ENCODE measurements at regions not wholly inside any gene's neighbourhood (a gene's known extent, or its start where the extent isn't known, plus 50 kb on each side); places are given as distances from the start of the nearest gene placed in this dataset.

- Histone ChIP-seq H3F3A (ENCODE audit: insufficient read depth) (no peaks in the 10 kb centered on the region), H3K9ac (ENCODE audit: low read length) (no peak overlapping the region), H3K9me2 (replicated peaks; ENCODE audit: insufficient read depth, low read length) (no peaks in the 10 kb centered on the region), H3K4me3 (ENCODE audit: insufficient read depth, low read length, poor library complexity, severe bottlenecking) (no peak overlapping the region), H3K9me3 (ENCODE audit: insufficient read depth, low read length) (0 out of 2 replicates have a peak, but pooled peaks cover 4% of the 10 kb centered on the region), H3K79me2 (ENCODE audit: insufficient read depth, low read length) (no peaks in the 10 kb centered on the region), H2AFZ (ENCODE audit: low read depth, low read length, severe bottlenecking) (no peak overlapping the region), H3K36me3 (ENCODE audit: low read length) (no peaks in the 10 kb centered on the region), H3K4me2 (ENCODE audit: low read depth, low read length, poor library complexity, severe bottlenecking) (no peak overlapping the region), H3K27me3 (ENCODE audit: low read length) (no peaks in the 10 kb centered on the region), H4K20me1 (ENCODE audit: low read depth, low read length) (no peaks in the 10 kb centered on the region), H3K27ac (ENCODE audit: low read depth, low read length) (no peak overlapping the region)
- TF ChIP-seq EZH2phosphoT487 (conservative IDR thresholded peaks at IDR 0.05; ENCODE audit: low read length), result no peak
- TF ChIP-seq, protein P1, sequence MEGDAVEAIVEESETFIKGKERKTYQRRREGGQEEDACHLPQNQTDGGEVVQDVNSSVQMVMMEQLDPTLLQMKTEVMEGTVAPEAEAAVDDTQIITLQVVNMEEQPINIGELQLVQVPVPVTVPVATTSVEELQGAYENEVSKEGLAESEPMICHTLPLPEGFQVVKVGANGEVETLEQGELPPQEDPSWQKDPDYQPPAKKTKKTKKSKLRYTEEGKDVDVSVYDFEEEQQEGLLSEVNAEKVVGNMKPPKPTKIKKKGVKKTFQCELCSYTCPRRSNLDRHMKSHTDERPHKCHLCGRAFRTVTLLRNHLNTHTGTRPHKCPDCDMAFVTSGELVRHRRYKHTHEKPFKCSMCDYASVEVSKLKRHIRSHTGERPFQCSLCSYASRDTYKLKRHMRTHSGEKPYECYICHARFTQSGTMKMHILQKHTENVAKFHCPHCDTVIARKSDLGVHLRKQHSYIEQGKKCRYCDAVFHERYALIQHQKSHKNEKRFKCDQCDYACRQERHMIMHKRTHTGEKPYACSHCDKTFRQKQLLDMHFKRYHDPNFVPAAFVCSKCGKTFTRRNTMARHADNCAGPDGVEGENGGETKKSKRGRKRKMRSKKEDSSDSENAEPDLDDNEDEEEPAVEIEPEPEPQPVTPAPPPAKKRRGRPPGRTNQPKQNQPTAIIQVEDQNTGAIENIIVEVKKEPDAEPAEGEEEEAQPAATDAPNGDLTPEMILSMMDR (IDR thresholded peaks at IDR 0.05; ENCODE audit: insufficient read depth, low read length, poor library complexity, severe bottlenecking), result no peak
Observed at GRCh38 chr20:57920971-57921370, 211.2 kb upstream of the PMEPA1 start.

DNA sequence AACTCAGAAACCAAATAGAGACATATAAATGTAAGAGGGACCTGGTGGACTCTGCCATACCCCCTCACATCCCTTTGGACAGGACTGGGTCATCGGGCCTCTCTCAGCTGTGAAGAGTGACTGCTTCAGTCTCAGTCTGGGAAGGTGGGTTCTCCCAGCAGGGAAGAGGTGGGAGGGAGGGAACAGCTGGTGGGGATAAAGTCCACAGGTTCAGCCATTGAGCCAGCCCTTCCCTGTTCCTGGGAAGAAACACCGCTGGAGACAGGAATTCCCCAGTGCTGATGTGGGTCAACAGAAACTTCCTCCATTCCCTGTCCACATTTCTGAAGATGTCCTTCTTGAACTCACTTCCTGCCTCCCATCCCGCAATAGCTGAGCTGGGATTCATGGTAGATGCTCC lies 209.2 kb upstream of the PMEPA1 start:
- TF ChIP-seq EZH2phosphoT487 (conservative IDR thresholded peaks at IDR 0.05; ENCODE audit: low read length), result no peak
- TF ChIP-seq, protein P1 (IDR thresholded peaks at IDR 0.05; ENCODE audit: insufficient read depth, low read length, poor library complexity, severe bottlenecking), result no peak
- H4K20me1 ChIP-seq (ENCODE audit: low read depth, low read length), result no peaks in the 10 kb centered on the region
- H3K27me3 ChIP-seq (ENCODE audit: low read length), result no peaks in the 10 kb centered on the region
- no peak overlapping the region for H3K4me2 ChIP-seq (ENCODE audit: low read depth, low read length, poor library complexity, severe bottlenecking)
- H3K4me3 ChIP-seq (ENCODE audit: insufficient read depth, low read length, poor library complexity, severe bottlenecking), result no peak overlapping the region
- H3K36me3 ChIP-seq (ENCODE audit: low read length), result no peaks in the 10 kb centered on the region
- H3K27ac ChIP-seq (ENCODE audit: low read depth, low read length), result no peak overlapping the region
- H3K9me2 ChIP-seq (replicated peaks; ENCODE audit: insufficient read depth, low read length), result no peaks in the 10 kb centered on the region
- no peaks in the 10 kb centered on the region for H3K9me3 ChIP-seq (ENCODE audit: insufficient read depth, low read length)
- no peak overlapping the region for H2AFZ ChIP-seq (ENCODE audit: low read depth, low read length, severe bottlenecking)
- H3F3A ChIP-seq (ENCODE audit: insufficient read depth), result no peaks in the 10 kb centered on the region
- no peaks in the 10 kb centered on the region for H3K79me2 ChIP-seq (ENCODE audit: insufficient read depth, low read length)
- H3K9ac ChIP-seq (ENCODE audit: low read length), result no peak overlapping the region

DNA sequence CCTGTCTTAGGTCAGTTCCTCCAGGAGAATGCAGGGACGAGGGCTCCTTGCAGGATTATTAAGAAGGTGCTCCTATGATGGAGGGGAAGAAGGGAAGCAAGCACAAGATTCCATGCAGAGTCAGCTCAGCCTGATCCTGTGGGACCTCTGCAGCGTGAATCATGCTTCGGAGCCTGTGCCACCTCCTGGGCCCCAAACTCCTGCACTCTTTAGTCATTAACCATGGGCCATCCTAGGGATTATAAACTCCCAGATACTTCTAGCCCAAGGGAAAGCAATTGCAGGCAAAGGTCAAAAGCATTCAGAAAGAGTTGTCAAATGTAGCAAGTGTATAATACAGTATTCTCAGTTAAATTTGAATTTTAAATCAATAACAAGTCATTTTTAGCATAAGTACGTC lies 208.7 kb upstream of the PMEPA1 start:
- no peak overlapping the region for H3K27ac ChIP-seq (ENCODE audit: low read depth, low read length)
- H3K4me2 ChIP-seq (ENCODE audit: low read depth, low read length, poor library complexity, severe bottlenecking), result no peak overlapping the region
- H3K9me2 ChIP-seq (replicated peaks; ENCODE audit: insufficient read depth, low read length), result no peaks in the 10 kb centered on the region
- H3K79me2 ChIP-seq (ENCODE audit: insufficient read depth, low read length), result no peaks in the 10 kb centered on the region
- no peaks in the 10 kb centered on the region for H3K9me3 ChIP-seq (ENCODE audit: insufficient read depth, low read length)
- H4K20me1 ChIP-seq (ENCODE audit: low read depth, low read length), result no peaks in the 10 kb centered on the region
- H2AFZ ChIP-seq (ENCODE audit: low read depth, low read length, severe bottlenecking), result no peak overlapping the region
- no peak overlapping the region for H3K4me3 ChIP-seq (ENCODE audit: insufficient read depth, low read length, poor library complexity, severe bottlenecking)
- H3F3A ChIP-seq (ENCODE audit: insufficient read depth), result no peaks in the 10 kb centered on the region
- no peak overlapping the region for H3K9ac ChIP-seq (ENCODE audit: low read length)
- H3K36me3 ChIP-seq (ENCODE audit: low read length), result no peaks in the 10 kb centered on the region
- TF ChIP-seq EZH2phosphoT487 (conservative IDR thresholded peaks at IDR 0.05; ENCODE audit: low read length), result no peak
- TF ChIP-seq, protein P1 (IDR thresholded peaks at IDR 0.05; ENCODE audit: insufficient read depth, low read length, poor library complexity, severe bottlenecking), result no peak
- H3K27me3 ChIP-seq (ENCODE audit: low read length), result no peaks in the 10 kb centered on the region
